ENCODE measurements at regions not wholly inside any gene's neighbourhood (a gene's known extent, or its start where the extent isn't known, plus 50 kb on each side); places are given as distances from the start of the nearest gene placed in this dataset.

- peak overlapping the region; percentile 55; the same call in 1 of the 2 replicates for H3K27ac ChIP-seq
These were observed 266.2 kb downstream of the FBXO15 start for GRCh38 chr18:73881396-73881917.

GRCh38 chr18:73880387-73880786 lies 267.2 kb downstream of the FBXO15 start:
- no peak for TF ChIP-seq ZFX (IDR thresholded peaks at IDR 0.05)
- no peak for TF ChIP-seq CTCF (conservative IDR thresholded peaks at IDR 0.05)
- no peak overlapping the region; the same call in 1 of the 2 replicates for H3K27ac ChIP-seq

More at GRCh38 chr18:73881396-73881917, 266.2 kb downstream of the FBXO15 start:
- TF ChIP-seq CTCF (conservative IDR thresholded peaks at IDR 0.05) (no peak), ZFX (IDR thresholded peaks at IDR 0.05) (no peak)

GRCh38 chr18:73879766-73880165 lies 267.9 kb downstream of the FBXO15 start:
- TF ChIP-seq ZFX (IDR thresholded peaks at IDR 0.05) (no peak), CTCF (conservative IDR thresholded peaks at IDR 0.05) (no peak)
- no peak overlapping the region for H3K27ac ChIP-seq

- H3K27ac ChIP-seq: no peak overlapping the region
- TF ChIP-seq ZFX (IDR thresholded peaks at IDR 0.05) (no peak), CTCF (conservative IDR thresholded peaks at IDR 0.05) (no peak)
These were observed 268.3 kb downstream of the FBXO15 start for GRCh38 chr18:73879328-73879727.

- TF ChIP-seq ZFX (IDR thresholded peaks at IDR 0.05) (no peak), CTCF (conservative IDR thresholded peaks at IDR 0.05) (no peak)
- no peak overlapping the region for H3K27ac ChIP-seq
These were observed 278.5 kb downstream of the FBXO15 start for GRCh38 chr18:73869182-73869581.

- no peak for TF ChIP-seq ZFX (IDR thresholded peaks at IDR 0.05)
- no peak for TF ChIP-seq CTCF (conservative IDR thresholded peaks at IDR 0.05)
- H3K27ac ChIP-seq: no peak overlapping the region
These were observed 285.9 kb downstream of the FBXO15 start for GRCh38 chr18:73861771-73862170.

- H3K27ac ChIP-seq: no peak overlapping the region
- TF ChIP-seq CTCF (conservative IDR thresholded peaks at IDR 0.05) (no peak), ZFX (IDR thresholded peaks at IDR 0.05) (no peak)
These were observed 287.7 kb downstream of the FBXO15 start for GRCh38 chr18:73859837-73860397.

Data from C4-2B (cell line).